Thoracic aorta (tissue), 2 donors: ENCODE measurements at regions not wholly inside any gene's neighbourhood (a gene's known extent, or its start where the extent isn't known, plus 50 kb on each side); places are given as distances from the start of the nearest gene placed in this dataset.
"Not testable (repeated sequence)": the region's sequence is repeated elsewhere in the genome, so short reads cannot be mapped to it uniquely, and the experiment has no call there.

ENCODE experiments used
- ATAC-seq: fragments of 150-250 bp; one replicate; pipeline ENCODE4 v1.8.0; 2017; ENCODE audit warnings: low read depth; ENCODE audit not compliant: insufficient number of reproducible peaks, low FRiP score
- DNase-seq: peaks from one replicate; pipeline ENCODE4 v3.0.0-alpha.2; 2020; ENCODE audit warnings: low spot score
- H3K27ac ChIP-seq, 2 donors: fragments of 200-600 bp; sonication (generic); 1 replicate in 1 of 2; 2 replicates in 1 of 2; pipeline ENCODE4 v1.5.1; 2016; ENCODE audit warnings: mild to moderate bottlenecking in 2 of 2, moderate library complexity in 2 of 2
- H3K27me3 ChIP-seq: fragments of 200-600 bp; sonication (generic); replicated peaks from 2 replicates; pipeline ENCODE4 v1.6.0; 2016; ENCODE audit warnings: mild to moderate bottlenecking; ENCODE audit not compliant: insufficient read depth
- H3K36me3 ChIP-seq: fragments of 200-600 bp; sonication (generic); one replicate; pipeline ENCODE4 v1.5.1; 2016
- H3K4me1 ChIP-seq, 2 donors: fragments of 200-600 bp; sonication (generic); 1 replicate in 1 of 2; 2 replicates in 1 of 2; pipeline versions ENCODE4 v1.5.1 to v1.6.0; 2016; ENCODE audit warnings: low read depth in 2 of 2, mild to moderate bottlenecking in 1 of 2; ENCODE audit not compliant: control insufficient read depth in 1 of 2
- H3K4me3 ChIP-seq: fragments of 200-600 bp; sonication (generic); 2 replicates; pipeline ENCODE4 v1.5.1; 2016; ENCODE audit warnings: mild to moderate bottlenecking
- H3K9me3 ChIP-seq: fragments of 200-600 bp; sonication (generic); 2 replicates; pipeline ENCODE4 v1.5.1; 2016
- CTCF ChIP-seq: fragments of 200-600 bp; sonication (generic); IDR thresholded peaks from one replicate; pipeline ENCODE4 v1.5.1; 2019; ENCODE audit warnings: antibody characterized with exemption

GRCh38 chrX:45479835-45480422, 279.3 kb upstream of the DIPK2B start:
- Histone ChIP-seq H3K4me1 (peaks cover 0 to 15% of the 10 kb centered on the region in 2 donors), H3K9me3 (no peaks in the 10 kb centered on the region), H3K27ac (peak overlapping the region; percentile 38 to 64), H3K4me3 (no peak overlapping the region), H3K27me3 (no peaks in the 10 kb centered on the region), H3K36me3 (no peaks in the 10 kb centered on the region)
- ATAC-seq = no peak
- TF ChIP-seq CTCF = no peak
- no peak for DNase-seq

GRCh38 chrX:45479196-45479834, 278.6 kb upstream of the DIPK2B start:
- Histone ChIP-seq H3K4me1 (peaks cover 0 to 15% of the 10 kb centered on the region in 2 donors), H3K9me3 (no peaks in the 10 kb centered on the region), H3K27ac (peak overlapping the region; percentile 38 to 64), H3K36me3 (no peaks in the 10 kb centered on the region), H3K27me3 (no peaks in the 10 kb centered on the region), H3K4me3 (no peak overlapping the region)
- no peak for DNase-seq
- no peak for TF ChIP-seq CTCF
- ATAC-seq = no peak

- DNase-seq (no peak), ATAC-seq (no peak)
- no peaks in the 10 kb centered on the region for H3K27me3 ChIP-seq
- H3K4me1 ChIP-seq = no peaks in the 10 kb centered on the region
- no peaks in the 10 kb centered on the region for H3K9me3 ChIP-seq
- no peaks in the 10 kb centered on the region for H3K36me3 ChIP-seq
- no peak overlapping the region for H3K4me3 ChIP-seq
- no peak for TF ChIP-seq CTCF
- no peak overlapping the region for H3K27ac ChIP-seq
These were observed 272.3 kb upstream of the DIPK2B start for GRCh38 chrX:45472968-45473367.

- not testable (repeated sequence) for H3K27me3 ChIP-seq, H3K9me3 ChIP-seq, ATAC-seq, H3K4me3 ChIP-seq, H3K27ac ChIP-seq, H3K36me3 ChIP-seq, H3K4me1 ChIP-seq, DNase-seq
These were observed 266.9 kb upstream of the DIPK2B start for GRCh38 chrX:45467537-45467936.

- not testable (repeated sequence) for DNase-seq, H3K27ac ChIP-seq, H3K4me1 ChIP-seq, H3K4me3 ChIP-seq, H3K27me3 ChIP-seq, H3K9me3 ChIP-seq, H3K36me3 ChIP-seq, ATAC-seq
These were observed 255.1 kb upstream of the DIPK2B start for GRCh38 chrX:45455732-45456131.

- no peaks in the 10 kb centered on the region for H3K36me3 ChIP-seq
- DNase-seq (no peak), ATAC-seq (no peak)
- no peak overlapping the region for H3K4me3 ChIP-seq
- H3K27me3 ChIP-seq = no peaks in the 10 kb centered on the region
- H3K27ac ChIP-seq = no peak overlapping the region
- H3K4me1 ChIP-seq = no peaks in the 10 kb centered on the region
- TF ChIP-seq CTCF = no peak
- H3K9me3 ChIP-seq = no peaks in the 10 kb centered on the region
These were observed 253.6 kb upstream of the DIPK2B start for GRCh38 chrX:45454290-45454689.
